CD4-positive, alpha-beta T cell treated with Interleukin-4 for 1 hour (primary cell): ENCODE measurements at regions not wholly inside any gene's neighbourhood (a gene's known extent, or its start where the extent isn't known, plus 50 kb on each side); places are given as distances from the start of the nearest gene placed in this dataset.
"Not testable (repeated sequence)": the region's sequence is repeated elsewhere in the genome, so short reads cannot be mapped to it uniquely, and the experiment has no call there.

Experiments
- DNase-seq, 2 donors: peaks; one replicate each; pipeline ENCODE4 v3.0.0-alpha.2; 2020 to 2022

- DNase-seq: no peak
These were observed 367.6 kb upstream of the PRICKLE1 start for GRCh38 chr12:42957136-42957535.

- DNase-seq: no peak
These were observed 363.5 kb upstream of the PRICKLE1 start for GRCh38 chr12:42953021-42953420.

- DNase-seq: no peak
These were observed 357.4 kb upstream of the PRICKLE1 start for GRCh38 chr12:42946871-42947381.

GRCh38 chr12:42945927-42946326 is 356.4 kb upstream of the PRICKLE1 start:
- DNase-seq: no peak

GRCh38 chr12:42944516-42944915 is 355.0 kb upstream of the PRICKLE1 start:
- no peak for DNase-seq

GRCh38 chr12:42936991-42937390 is 347.4 kb upstream of the PRICKLE1 start:
- no peak for DNase-seq

GRCh38 chr12:42936260-42936659 is 346.7 kb upstream of the PRICKLE1 start:
- DNase-seq: no peak

GRCh38 chr12:42935756-42936155 is 346.2 kb upstream of the PRICKLE1 start:
- DNase-seq: no peak

GRCh38 chr12:42935090-42935489 is 345.5 kb upstream of the PRICKLE1 start:
- no peak for DNase-seq

GRCh38 chr12:42933461-42934081 is 344.0 kb upstream of the PRICKLE1 start:
- DNase-seq: no peak

GRCh38 chr12:42932936-42933335 is 343.4 kb upstream of the PRICKLE1 start:
- no peak for DNase-seq

- no peak for DNase-seq
These were observed 336.7 kb upstream of the PRICKLE1 start for GRCh38 chr12:42926232-42926631.

GRCh38 chr12:42924482-42924881 is 334.9 kb upstream of the PRICKLE1 start:
- no peak for DNase-seq

GRCh38 chr12:42923583-42923982 is 334.0 kb upstream of the PRICKLE1 start:
- DNase-seq: no peak

GRCh38 chr12:42923156-42923555 is 333.6 kb upstream of the PRICKLE1 start:
- DNase-seq: no peak

GRCh38 chr12:42922505-42922850 is 332.9 kb upstream of the PRICKLE1 start:
- no peak for DNase-seq

- no peak for DNase-seq
These were observed 332.4 kb upstream of the PRICKLE1 start for GRCh38 chr12:42921741-42922504.

- no peak for DNase-seq
These were observed 330.1 kb upstream of the PRICKLE1 start for GRCh38 chr12:42919691-42920090.

- no peak for DNase-seq
These were observed 328.9 kb upstream of the PRICKLE1 start for GRCh38 chr12:42918443-42918842.

- DNase-seq: no peak
These were observed 326.6 kb upstream of the PRICKLE1 start for GRCh38 chr12:42916143-42916542.

GRCh38 chr12:42915426-42915825 is 325.9 kb upstream of the PRICKLE1 start:
- no peak for DNase-seq

- DNase-seq: no peak
These were observed 322.8 kb upstream of the PRICKLE1 start for GRCh38 chr12:42912367-42912766.

- DNase-seq: no peak
These were observed 321.1 kb upstream of the PRICKLE1 start for GRCh38 chr12:42910656-42911055.

GRCh38 chr12:42908712-42909111 is 319.2 kb upstream of the PRICKLE1 start:
- no peak for DNase-seq

- DNase-seq: not testable (repeated sequence)
These were observed 317.3 kb upstream of the PRICKLE1 start for GRCh38 chr12:42906801-42907200.
